WTC11 (cell line): ENCODE measurements at regions not wholly inside any gene's neighbourhood (a gene's known extent, or its start where the extent isn't known, plus 50 kb on each side); places are given as distances from the start of the nearest gene placed in this dataset.

Experiments used
- ATAC-seq: fragments of 200-7000 bp; cut with Tn5 transposase; 2 replicates; pipeline ENCODE4 v1.10.0; 2021; ENCODE audit warnings: mild to moderate bottlenecking, moderate library complexity
- CTCF ChIA-PET: fragments of 300-600 bp; sonication (Branson Sonifier 250); formaldehyde crosslinking; loops from one replicate; lab custom pipeline; 2021; ENCODE audit warnings: antibody characterized with exemption; lab: Charles Lee
- POLR2A ChIA-PET: fragments of 350-600 bp; sonication (Branson Sonifier 250); formaldehyde crosslinking; loops from one replicate; lab custom pipeline; 2021; ENCODE audit warnings: antibody characterized with exemption; lab: Charles Lee
- DNase-seq: peaks from one replicate; pipeline ENCODE4 v3.0.0; 2021; ENCODE audit warnings: low spot score
- H3K27ac Mint-ChIP-seq: 2 replicates; pipeline ENCODE4 v1.8.0; 2021; ENCODE audit warnings: mixed read lengths
- H3K27me3 Mint-ChIP-seq: 2 replicates; pipeline ENCODE4 v1.8.0; 2021; ENCODE audit warnings: low read depth, mild to moderate bottlenecking, moderate library complexity, mixed read lengths
- H3K36me3 Mint-ChIP-seq: 2 replicates; pipeline ENCODE4 v1.8.0; 2021; ENCODE audit warnings: mixed read lengths
- H3K4me1 Mint-ChIP-seq: 2 replicates; pipeline ENCODE4 v1.8.0; 2022; ENCODE audit warnings: mixed read lengths
- H3K4me3 Mint-ChIP-seq: 2 replicates; pipeline ENCODE4 v1.8.0; 2021; ENCODE audit warnings: mild to moderate bottlenecking, moderate library complexity, mixed read lengths
- H3K9me3 Mint-ChIP-seq: 2 replicates; pipeline ENCODE4 v1.8.0; 2021; ENCODE audit warnings: mixed read lengths
- ESRRA ChIP-seq: sonication (generic); formaldehyde crosslinking; IDR thresholded peaks from 2 replicates; pipeline ENCODE4 v1.8.1; 2022; ENCODE audit warnings: mild to moderate bottlenecking, missing genetic modification reagents, borderline replicate concordance
- ETV6 ChIP-seq: sonication (generic); formaldehyde crosslinking; IDR thresholded peaks from 2 replicates; pipeline ENCODE4 v1.8.1; 2022; ENCODE audit warnings: mild to moderate bottlenecking, missing genetic modification reagents
- IRF2 ChIP-seq: sonication (generic); formaldehyde crosslinking; IDR thresholded peaks from 2 replicates; pipeline ENCODE4 v1.8.0; 2022; ENCODE audit warnings: low read depth, missing genetic modification reagents, borderline replicate concordance
- RELA ChIP-seq: sonication (generic); formaldehyde crosslinking; IDR thresholded peaks from 2 replicates; pipeline ENCODE4 v1.8.1; 2022; ENCODE audit warnings: missing genetic modification reagents, mild to moderate bottlenecking, borderline replicate concordance
- RORB ChIP-seq: fragments of 250-450 bp; sonication (Bioruptor Pico); IDR thresholded peaks from 2 replicates; pipeline ENCODE4 v1.9.0; 2021; ENCODE audit warnings: mild to moderate bottlenecking
- SOX15 ChIP-seq: fragments of 250-450 bp; sonication (Bioruptor Pico); IDR thresholded peaks from 2 replicates; pipeline ENCODE4 v1.9.0; 2021; ENCODE audit warnings: mild to moderate bottlenecking
- TEAD1 ChIP-seq: sonication (generic); formaldehyde crosslinking; IDR thresholded peaks from 2 replicates; pipeline ENCODE4 v1.8.0; 2022; ENCODE audit warnings: mild to moderate bottlenecking, missing genetic modification reagents
- ZNF263 ChIP-seq: sonication (generic); formaldehyde crosslinking; IDR thresholded peaks from 2 replicates; pipeline ENCODE4 v1.8.1; 2022; ENCODE audit warnings: low read depth, mild to moderate bottlenecking, moderate library complexity, missing genetic modification reagents
- ZNF416 ChIP-seq: fragments of 250-450 bp; sonication (Bioruptor Pico); IDR thresholded peaks from 2 replicates; pipeline ENCODE4 v1.9.0; 2021; ENCODE audit warnings: mild to moderate bottlenecking, inconsistent platforms
- ZNF423 ChIP-seq: fragments of 250-450 bp; sonication (Bioruptor Pico); IDR thresholded peaks from 2 replicates; pipeline ENCODE4 v2.1.2; 2022; ENCODE audit warnings: mild to moderate bottlenecking, moderate library complexity
- TF ChIP-seq, protein P1 (sequence below): sonication (generic); formaldehyde crosslinking; IDR thresholded peaks from 2 replicates; pipeline ENCODE4 v1.8.0; 2022; ENCODE audit warnings: mild to moderate bottlenecking, missing genetic modification reagents
- TF ChIP-seq, protein P2 (sequence below): sonication (generic); formaldehyde crosslinking; IDR thresholded peaks from 2 replicates; pipeline ENCODE4 v1.8.1; 2023; ENCODE audit warnings: mild to moderate bottlenecking, missing genetic modification reagents, moderate library complexity
- TF ChIP-seq, protein P3 (sequence below): sonication (generic); formaldehyde crosslinking; IDR thresholded peaks from 2 replicates; pipeline ENCODE4 v1.8.1; 2023; ENCODE audit warnings: mild to moderate bottlenecking, missing genetic modification reagents, moderate library complexity
- TF ChIP-seq, protein P4 (sequence below): sonication (generic); formaldehyde crosslinking; IDR thresholded peaks from 2 replicates; pipeline ENCODE4 v1.8.0; 2023; ENCODE audit warnings: missing genetic modification reagents, mild to moderate bottlenecking, borderline replicate concordance
- TF ChIP-seq, protein P5 (sequence below): fragments of 250-450 bp; sonication (Bioruptor Pico); IDR thresholded peaks from 2 replicates; pipeline ENCODE4 v1.8.0; 2021; ENCODE audit warnings: mild to moderate bottlenecking
- TF ChIP-seq, protein P6 (sequence below): sonication (generic); formaldehyde crosslinking; IDR thresholded peaks from 2 replicates; pipeline ENCODE4 v1.8.1; 2023; ENCODE audit warnings: mild to moderate bottlenecking, missing genetic modification reagents
- TF ChIP-seq, protein P7 (sequence below): sonication (generic); formaldehyde crosslinking; IDR thresholded peaks from 2 replicates; pipeline ENCODE4 v1.8.1; 2023; ENCODE audit warnings: mild to moderate bottlenecking, missing genetic modification reagents
- TF ChIP-seq, protein P8 (sequence below): sonication (generic); formaldehyde crosslinking; IDR thresholded peaks from 2 replicates; pipeline ENCODE4 v1.8.1; 2022; ENCODE audit warnings: mild to moderate bottlenecking, moderate library complexity, missing genetic modification reagents

DNA sequence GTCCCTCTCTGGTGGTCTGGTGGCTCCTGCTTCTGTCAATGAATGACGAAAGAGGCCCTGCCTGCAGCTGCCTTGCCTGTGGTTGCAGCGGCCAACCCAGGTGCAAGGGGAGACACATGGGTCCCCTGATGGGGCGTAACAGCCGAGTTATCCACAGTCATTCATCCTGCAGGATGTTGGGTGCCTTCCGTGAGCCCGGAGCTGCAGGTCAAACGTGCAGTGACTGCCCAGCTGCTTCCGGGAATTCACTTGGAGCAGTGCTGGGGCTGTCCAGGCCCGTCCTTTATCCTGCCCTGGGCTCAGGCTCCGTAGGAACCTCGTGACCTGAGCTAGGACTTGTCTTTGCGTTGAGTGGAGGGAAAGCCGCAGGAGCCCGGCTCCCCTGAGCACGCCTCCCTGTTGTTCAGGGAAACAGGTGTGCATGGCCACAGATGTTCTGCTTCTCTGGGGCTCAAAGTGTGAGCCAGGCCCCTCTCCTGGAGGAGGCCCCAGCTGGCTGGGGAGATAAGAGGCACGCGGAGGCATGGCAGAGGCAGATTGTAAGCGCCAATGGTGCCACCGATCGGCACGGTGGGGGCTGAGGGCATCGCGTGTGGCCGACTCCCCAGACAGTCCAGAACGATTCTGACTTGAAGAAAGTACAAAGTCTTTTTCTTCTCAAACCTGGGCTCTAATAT lies 635.4 kb downstream of the BRD1 start:
- Mint-ChIP-seq H3K27me3 (no peaks in the 10 kb centered on the region), H3K9me3 (peaks cover 8% of the 10 kb centered on the region; the same call in 1 of the 2 replicates), H3K4me3 (no peak overlapping the region), H3K4me1 (peaks cover 7% of the 10 kb centered on the region), H3K36me3 (no peaks in the 10 kb centered on the region)
- ChIA-PET POLR2A (no interaction called here), CTCF (no interaction called here)
- DNase-seq (no peak), ATAC-seq (no peak)
- no peak for TF ChIP-seq RORB (CRISPR knock-in tag)
- TF ChIP-seq SOX15 (CRISPR knock-in tag), result no peak
- TF ChIP-seq IRF2, result no peak
- TF ChIP-seq ZNF263 (CRISPR knock-in tag), result no peak
- TF ChIP-seq, protein P1, sequence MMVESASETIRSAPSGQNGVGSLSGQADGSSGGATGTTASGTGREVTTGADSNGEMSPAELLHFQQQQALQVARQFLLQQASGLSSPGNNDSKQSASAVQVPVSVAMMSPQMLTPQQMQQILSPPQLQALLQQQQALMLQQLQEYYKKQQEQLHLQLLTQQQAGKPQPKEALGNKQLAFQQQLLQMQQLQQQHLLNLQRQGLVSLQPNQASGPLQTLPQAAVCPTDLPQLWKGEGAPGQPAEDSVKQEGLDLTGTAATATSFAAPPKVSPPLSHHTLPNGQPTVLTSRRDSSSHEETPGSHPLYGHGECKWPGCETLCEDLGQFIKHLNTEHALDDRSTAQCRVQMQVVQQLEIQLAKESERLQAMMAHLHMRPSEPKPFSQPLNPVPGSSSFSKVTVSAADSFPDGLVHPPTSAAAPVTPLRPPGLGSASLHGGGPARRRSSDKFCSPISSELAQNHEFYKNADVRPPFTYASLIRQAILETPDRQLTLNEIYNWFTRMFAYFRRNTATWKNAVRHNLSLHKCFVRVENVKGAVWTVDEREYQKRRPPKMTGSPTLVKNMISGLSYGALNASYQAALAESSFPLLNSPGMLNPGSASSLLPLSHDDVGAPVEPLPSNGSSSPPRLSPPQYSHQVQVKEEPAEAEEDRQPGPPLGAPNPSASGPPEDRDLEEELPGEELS (CRISPR knock-in tag), result no peak
- no peak for TF ChIP-seq TEAD1 (CRISPR knock-in tag)
- TF ChIP-seq, protein P2, sequence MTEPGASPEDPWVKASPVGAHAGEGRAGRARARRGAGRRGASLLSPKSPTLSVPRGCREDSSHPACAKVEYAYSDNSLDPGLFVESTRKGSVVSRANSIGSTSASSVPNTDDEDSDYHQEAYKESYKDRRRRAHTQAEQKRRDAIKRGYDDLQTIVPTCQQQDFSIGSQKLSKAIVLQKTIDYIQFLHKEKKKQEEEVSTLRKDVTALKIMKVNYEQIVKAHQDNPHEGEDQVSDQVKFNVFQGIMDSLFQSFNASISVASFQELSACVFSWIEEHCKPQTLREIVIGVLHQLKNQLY (CRISPR knock-in tag), result no peak
- no peak for TF ChIP-seq ZNF423 (CRISPR knock-in tag)
- TF ChIP-seq, protein P3, sequence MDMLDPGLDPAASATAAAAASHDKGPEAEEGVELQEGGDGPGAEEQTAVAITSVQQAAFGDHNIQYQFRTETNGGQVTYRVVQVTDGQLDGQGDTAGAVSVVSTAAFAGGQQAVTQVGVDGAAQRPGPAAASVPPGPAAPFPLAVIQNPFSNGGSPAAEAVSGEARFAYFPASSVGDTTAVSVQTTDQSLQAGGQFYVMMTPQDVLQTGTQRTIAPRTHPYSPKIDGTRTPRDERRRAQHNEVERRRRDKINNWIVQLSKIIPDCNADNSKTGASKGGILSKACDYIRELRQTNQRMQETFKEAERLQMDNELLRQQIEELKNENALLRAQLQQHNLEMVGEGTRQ (CRISPR knock-in tag), result no peak
- TF ChIP-seq, protein P4, sequence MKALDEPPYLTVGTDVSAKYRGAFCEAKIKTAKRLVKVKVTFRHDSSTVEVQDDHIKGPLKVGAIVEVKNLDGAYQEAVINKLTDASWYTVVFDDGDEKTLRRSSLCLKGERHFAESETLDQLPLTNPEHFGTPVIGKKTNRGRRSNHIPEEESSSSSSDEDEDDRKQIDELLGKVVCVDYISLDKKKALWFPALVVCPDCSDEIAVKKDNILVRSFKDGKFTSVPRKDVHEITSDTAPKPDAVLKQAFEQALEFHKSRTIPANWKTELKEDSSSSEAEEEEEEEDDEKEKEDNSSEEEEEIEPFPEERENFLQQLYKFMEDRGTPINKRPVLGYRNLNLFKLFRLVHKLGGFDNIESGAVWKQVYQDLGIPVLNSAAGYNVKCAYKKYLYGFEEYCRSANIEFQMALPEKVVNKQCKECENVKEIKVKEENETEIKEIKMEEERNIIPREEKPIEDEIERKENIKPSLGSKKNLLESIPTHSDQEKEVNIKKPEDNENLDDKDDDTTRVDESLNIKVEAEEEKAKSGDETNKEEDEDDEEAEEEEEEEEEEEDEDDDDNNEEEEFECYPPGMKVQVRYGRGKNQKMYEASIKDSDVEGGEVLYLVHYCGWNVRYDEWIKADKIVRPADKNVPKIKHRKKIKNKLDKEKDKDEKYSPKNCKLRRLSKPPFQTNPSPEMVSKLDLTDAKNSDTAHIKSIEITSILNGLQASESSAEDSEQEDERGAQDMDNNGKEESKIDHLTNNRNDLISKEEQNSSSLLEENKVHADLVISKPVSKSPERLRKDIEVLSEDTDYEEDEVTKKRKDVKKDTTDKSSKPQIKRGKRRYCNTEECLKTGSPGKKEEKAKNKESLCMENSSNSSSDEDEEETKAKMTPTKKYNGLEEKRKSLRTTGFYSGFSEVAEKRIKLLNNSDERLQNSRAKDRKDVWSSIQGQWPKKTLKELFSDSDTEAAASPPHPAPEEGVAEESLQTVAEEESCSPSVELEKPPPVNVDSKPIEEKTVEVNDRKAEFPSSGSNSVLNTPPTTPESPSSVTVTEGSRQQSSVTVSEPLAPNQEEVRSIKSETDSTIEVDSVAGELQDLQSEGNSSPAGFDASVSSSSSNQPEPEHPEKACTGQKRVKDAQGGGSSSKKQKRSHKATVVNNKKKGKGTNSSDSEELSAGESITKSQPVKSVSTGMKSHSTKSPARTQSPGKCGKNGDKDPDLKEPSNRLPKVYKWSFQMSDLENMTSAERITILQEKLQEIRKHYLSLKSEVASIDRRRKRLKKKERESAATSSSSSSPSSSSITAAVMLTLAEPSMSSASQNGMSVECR (CRISPR knock-in tag), result no peak
- TF ChIP-seq, protein P5, sequence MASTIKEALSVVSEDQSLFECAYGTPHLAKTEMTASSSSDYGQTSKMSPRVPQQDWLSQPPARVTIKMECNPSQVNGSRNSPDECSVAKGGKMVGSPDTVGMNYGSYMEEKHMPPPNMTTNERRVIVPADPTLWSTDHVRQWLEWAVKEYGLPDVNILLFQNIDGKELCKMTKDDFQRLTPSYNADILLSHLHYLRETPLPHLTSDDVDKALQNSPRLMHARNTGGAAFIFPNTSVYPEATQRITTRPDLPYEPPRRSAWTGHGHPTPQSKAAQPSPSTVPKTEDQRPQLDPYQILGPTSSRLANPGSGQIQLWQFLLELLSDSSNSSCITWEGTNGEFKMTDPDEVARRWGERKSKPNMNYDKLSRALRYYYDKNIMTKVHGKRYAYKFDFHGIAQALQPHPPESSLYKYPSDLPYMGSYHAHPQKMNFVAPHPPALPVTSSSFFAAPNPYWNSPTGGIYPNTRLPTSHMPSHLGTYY (CRISPR knock-in tag), result no peak
- TF ChIP-seq, protein P6, sequence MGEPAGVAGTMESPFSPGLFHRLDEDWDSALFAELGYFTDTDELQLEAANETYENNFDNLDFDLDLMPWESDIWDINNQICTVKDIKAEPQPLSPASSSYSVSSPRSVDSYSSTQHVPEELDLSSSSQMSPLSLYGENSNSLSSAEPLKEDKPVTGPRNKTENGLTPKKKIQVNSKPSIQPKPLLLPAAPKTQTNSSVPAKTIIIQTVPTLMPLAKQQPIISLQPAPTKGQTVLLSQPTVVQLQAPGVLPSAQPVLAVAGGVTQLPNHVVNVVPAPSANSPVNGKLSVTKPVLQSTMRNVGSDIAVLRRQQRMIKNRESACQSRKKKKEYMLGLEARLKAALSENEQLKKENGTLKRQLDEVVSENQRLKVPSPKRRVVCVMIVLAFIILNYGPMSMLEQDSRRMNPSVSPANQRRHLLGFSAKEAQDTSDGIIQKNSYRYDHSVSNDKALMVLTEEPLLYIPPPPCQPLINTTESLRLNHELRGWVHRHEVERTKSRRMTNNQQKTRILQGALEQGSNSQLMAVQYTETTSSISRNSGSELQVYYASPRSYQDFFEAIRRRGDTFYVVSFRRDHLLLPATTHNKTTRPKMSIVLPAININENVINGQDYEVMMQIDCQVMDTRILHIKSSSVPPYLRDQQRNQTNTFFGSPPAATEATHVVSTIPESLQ, result no peak
- TF ChIP-seq, protein P7, sequence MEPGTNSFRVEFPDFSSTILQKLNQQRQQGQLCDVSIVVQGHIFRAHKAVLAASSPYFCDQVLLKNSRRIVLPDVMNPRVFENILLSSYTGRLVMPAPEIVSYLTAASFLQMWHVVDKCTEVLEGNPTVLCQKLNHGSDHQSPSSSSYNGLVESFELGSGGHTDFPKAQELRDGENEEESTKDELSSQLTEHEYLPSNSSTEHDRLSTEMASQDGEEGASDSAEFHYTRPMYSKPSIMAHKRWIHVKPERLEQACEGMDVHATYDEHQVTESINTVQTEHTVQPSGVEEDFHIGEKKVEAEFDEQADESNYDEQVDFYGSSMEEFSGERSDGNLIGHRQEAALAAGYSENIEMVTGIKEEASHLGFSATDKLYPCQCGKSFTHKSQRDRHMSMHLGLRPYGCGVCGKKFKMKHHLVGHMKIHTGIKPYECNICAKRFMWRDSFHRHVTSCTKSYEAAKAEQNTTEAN (CRISPR knock-in tag), result no peak
- TF ChIP-seq ZNF416, result no peak
- no peak for TF ChIP-seq RELA (CRISPR knock-in tag)
- TF ChIP-seq, protein P8, sequence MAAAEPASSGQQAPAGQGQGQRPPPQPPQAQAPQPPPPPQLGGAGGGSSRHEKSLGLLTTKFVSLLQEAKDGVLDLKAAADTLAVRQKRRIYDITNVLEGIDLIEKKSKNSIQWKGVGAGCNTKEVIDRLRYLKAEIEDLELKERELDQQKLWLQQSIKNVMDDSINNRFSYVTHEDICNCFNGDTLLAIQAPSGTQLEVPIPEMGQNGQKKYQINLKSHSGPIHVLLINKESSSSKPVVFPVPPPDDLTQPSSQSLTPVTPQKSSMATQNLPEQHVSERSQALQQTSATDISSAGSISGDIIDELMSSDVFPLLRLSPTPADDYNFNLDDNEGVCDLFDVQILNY (CRISPR knock-in tag), result no peak
- TF ChIP-seq ESRRA (CRISPR knock-in tag), result no peak
- TF ChIP-seq ETV6 (CRISPR knock-in tag), result no peak
- TF ChIP-seq, all 79 proteins: peak for 0
- H3K27ac Mint-ChIP-seq, result no peak overlapping the region
